ENCODE measurements at regions not wholly inside any gene's neighbourhood (a gene's known extent, or its start where the extent isn't known, plus 50 kb on each side); places are given as distances from the start of the nearest gene placed in this dataset.

- H3K4me1 ChIP-seq (ENCODE audit: insufficient read depth), result no peaks in the 10 kb centered on the region
- H4K20me1 ChIP-seq (replicated peaks; ENCODE audit: insufficient read depth), result no peaks in the 10 kb centered on the region
- ATAC-seq (no peak), DNase-seq (ENCODE audit: low spot score) (no peak)
- H3K4me2 ChIP-seq, result no peak overlapping the region
- H3F3A ChIP-seq (replicated peaks; ENCODE audit: low read depth), result no peaks in the 10 kb centered on the region
- H3K9me2 ChIP-seq (ENCODE audit: insufficient read depth), result no peaks in the 10 kb centered on the region
- TF ChIP-seq EZH2phosphoT487 (IDR thresholded peaks at IDR 0.05; ENCODE audit: unreplicated experiment), result no peak
- TF ChIP-seq STAT1 (IDR thresholded peaks at IDR 0.05; ENCODE audit: unreplicated experiment), result no peak
- no peak for TF ChIP-seq NANOG (IDR thresholded peaks at IDR 0.05; ENCODE audit: borderline replicate concordance)
- TF ChIP-seq ZNF114 (CRISPR knock-in tag; IDR thresholded peaks at IDR 0.05), result no peak
- TF ChIP-seq POLR2AphosphoS5 (IDR thresholded peaks at IDR 0.05; ENCODE audit: low read depth), result no peak
- no peaks in the 10 kb centered on the region for H3K36me3 ChIP-seq (ENCODE audit: insufficient read depth)
- no peaks in the 10 kb centered on the region for H3K27me3 ChIP-seq (ENCODE audit: insufficient read depth)
- H3K4me3 ChIP-seq, result no peak overlapping the region
- Mint-ChIP-seq H3K27ac (no peak overlapping the region), H3K4me3 (no peak overlapping the region), H3K27me3 (ENCODE audit: insufficient read depth, low read depth, poor library complexity) (no peaks in the 10 kb centered on the region), H3K36me3 (ENCODE audit: low read depth) (no peaks in the 10 kb centered on the region), H3K4me1 (no peaks in the 10 kb centered on the region), H3K9me3 (peaks cover 10% of the 10 kb centered on the region; the same call in 1 of the 3 replicates)
- no peak overlapping the region for H3K27ac ChIP-seq (ENCODE audit: low read depth)
- no peaks in the 10 kb centered on the region for H3K79me2 ChIP-seq (replicated peaks; ENCODE audit: insufficient read depth)
- no peak overlapping the region for H2AFZ ChIP-seq
These were observed 80.1 kb upstream of the SRD5A2 start for GRCh38 chr2:31660812-31661335.

GRCh38 chr2:31660165-31660564, 79.4 kb upstream of the SRD5A2 start:
- H3K27ac Mint-ChIP-seq, result no peak overlapping the region
- Histone ChIP-seq H3K27me3 (ENCODE audit: insufficient read depth) (no peaks in the 10 kb centered on the region), H3K27ac (ENCODE audit: low read depth) (no peak overlapping the region), H3F3A (replicated peaks; ENCODE audit: low read depth) (no peaks in the 10 kb centered on the region), H3K4me2 (no peak overlapping the region), H3K4me1 (ENCODE audit: insufficient read depth) (no peaks in the 10 kb centered on the region), H3K4me3 (no peak overlapping the region), H3K79me2 (replicated peaks; ENCODE audit: insufficient read depth) (no peaks in the 10 kb centered on the region), H2AFZ (no peak overlapping the region), H3K36me3 (ENCODE audit: insufficient read depth) (no peaks in the 10 kb centered on the region), H4K20me1 (replicated peaks; ENCODE audit: insufficient read depth) (no peaks in the 10 kb centered on the region), H3K9me2 (ENCODE audit: insufficient read depth) (no peaks in the 10 kb centered on the region)
- no peak for TF ChIP-seq STAT1 (IDR thresholded peaks at IDR 0.05; ENCODE audit: unreplicated experiment)
- TF ChIP-seq NANOG (IDR thresholded peaks at IDR 0.05; ENCODE audit: borderline replicate concordance), result no peak
- no peak for TF ChIP-seq ZNF114 (CRISPR knock-in tag; IDR thresholded peaks at IDR 0.05)
- TF ChIP-seq ETS1 (IDR thresholded peaks at IDR 0.05), result no peak
- no peak for TF ChIP-seq ZNF331 (CRISPR knock-in tag; IDR thresholded peaks at IDR 0.05; ENCODE audit: low read depth)
- TF ChIP-seq REST (IDR thresholded peaks at IDR 0.05; ENCODE audit: unreplicated experiment), result no peak
- no peak for TF ChIP-seq POLR2AphosphoS5 (IDR thresholded peaks at IDR 0.05; ENCODE audit: low read depth)
- TF ChIP-seq ZNF462 (CRISPR knock-in tag; IDR thresholded peaks at IDR 0.05), result no peak
- TF ChIP-seq JUNB (IDR thresholded peaks at IDR 0.05; ENCODE audit: unreplicated experiment), result no peak
- no peak for TF ChIP-seq CREB1 (CRISPR knock-in tag; IDR thresholded peaks at IDR 0.05; ENCODE audit: low read depth)
- TF ChIP-seq EZH2phosphoT487 (IDR thresholded peaks at IDR 0.05; ENCODE audit: unreplicated experiment), result no peak
- H3K4me1 Mint-ChIP-seq, result no peaks in the 10 kb centered on the region
- peaks cover 6% of the 10 kb centered on the region; the same call in 1 of the 3 replicates for H3K9me3 Mint-ChIP-seq
- no peak for ATAC-seq
- no peak overlapping the region for H3K4me3 Mint-ChIP-seq
- H3K27me3 Mint-ChIP-seq (ENCODE audit: insufficient read depth, low read depth, poor library complexity), result no peaks in the 10 kb centered on the region
- H3K36me3 Mint-ChIP-seq (ENCODE audit: low read depth), result no peaks in the 10 kb centered on the region
- DNase-seq (ENCODE audit: low spot score), result no peak
